ENCODE measurements at regions not wholly inside any gene's neighbourhood (a gene's known extent, or its start where the extent isn't known, plus 50 kb on each side); places are given as distances from the start of the nearest gene placed in this dataset.

- no peaks in the 10 kb centered on the region for H3K23me2 ChIP-seq (ENCODE audit: insufficient read length, low read depth, low read length, poor library complexity, severe bottlenecking)
- no peak overlapping the region for H2BK120ac ChIP-seq (ENCODE audit: low read depth, low read length, poor library complexity, severe bottlenecking)
- Mint-ChIP-seq H3K4me1 (peaks cover 5 to 9% of the 10 kb centered on the region in 2 experiments), H3K36me3 (ENCODE audit: insufficient read depth in 1 of 3, low read depth in 3 of 3) (no peaks in the 10 kb centered on the region), H3K9me3 (no peaks in the 10 kb centered on the region), H3K4me3 (no peak overlapping the region), H3K27me3 (ENCODE audit: low read depth) (no peaks in the 10 kb centered on the region), H3K27ac (no peak overlapping the region)
- no peak overlapping the region for H4K8ac ChIP-seq (replicated peaks; ENCODE audit: insufficient read length, low read depth, low read length)
- no peaks in the 10 kb centered on the region for H3K9me3 ChIP-seq (ENCODE audit: control insufficient read depth, low read depth, low read length)
- no peak overlapping the region for H3K14ac ChIP-seq (ENCODE audit: insufficient read depth, low read length)
- H3K4me1 ChIP-seq (ENCODE audit: insufficient read depth, low read length), result no peaks in the 10 kb centered on the region
- no peak overlapping the region for H2BK20ac ChIP-seq (ENCODE audit: low read depth, low read length, poor library complexity, severe bottlenecking)
- H3K27ac ChIP-seq (ENCODE audit: insufficient read length, low read depth, low read length), result no peak overlapping the region
- H2AK5ac ChIP-seq (ENCODE audit: insufficient read length, low read length), result no peak overlapping the region
- no peak overlapping the region for H3K18ac ChIP-seq (ENCODE audit: insufficient read length, low read depth, low read length)
- H3K79me1 ChIP-seq (ENCODE audit: insufficient read depth, low read depth, low read length, poor library complexity, severe bottlenecking), result no peaks in the 10 kb centered on the region
- H3K27me3 ChIP-seq (ENCODE audit: insufficient read depth, low read length), result no peaks in the 10 kb centered on the region
- no peaks in the 10 kb centered on the region for H3K79me2 ChIP-seq (ENCODE audit: insufficient read depth, low read length)
- no peak overlapping the region for H2BK5ac ChIP-seq (ENCODE audit: insufficient read length, low read length)
- no peak overlapping the region for H2BK15ac ChIP-seq (ENCODE audit: low read depth, low read length)
- DNase-seq, result no peak
- no peak overlapping the region for H3K56ac ChIP-seq (ENCODE audit: insufficient read length, low read depth, low read length)
- H2BK12ac ChIP-seq (ENCODE audit: insufficient read length, low read depth, low read length), result no peak overlapping the region
- H3T11ph ChIP-seq (ENCODE audit: low read length), result no peak overlapping the region
- H3K4ac ChIP-seq (ENCODE audit: low read depth, low read length), result no peak overlapping the region
- TF ChIP-seq, protein P1, sequence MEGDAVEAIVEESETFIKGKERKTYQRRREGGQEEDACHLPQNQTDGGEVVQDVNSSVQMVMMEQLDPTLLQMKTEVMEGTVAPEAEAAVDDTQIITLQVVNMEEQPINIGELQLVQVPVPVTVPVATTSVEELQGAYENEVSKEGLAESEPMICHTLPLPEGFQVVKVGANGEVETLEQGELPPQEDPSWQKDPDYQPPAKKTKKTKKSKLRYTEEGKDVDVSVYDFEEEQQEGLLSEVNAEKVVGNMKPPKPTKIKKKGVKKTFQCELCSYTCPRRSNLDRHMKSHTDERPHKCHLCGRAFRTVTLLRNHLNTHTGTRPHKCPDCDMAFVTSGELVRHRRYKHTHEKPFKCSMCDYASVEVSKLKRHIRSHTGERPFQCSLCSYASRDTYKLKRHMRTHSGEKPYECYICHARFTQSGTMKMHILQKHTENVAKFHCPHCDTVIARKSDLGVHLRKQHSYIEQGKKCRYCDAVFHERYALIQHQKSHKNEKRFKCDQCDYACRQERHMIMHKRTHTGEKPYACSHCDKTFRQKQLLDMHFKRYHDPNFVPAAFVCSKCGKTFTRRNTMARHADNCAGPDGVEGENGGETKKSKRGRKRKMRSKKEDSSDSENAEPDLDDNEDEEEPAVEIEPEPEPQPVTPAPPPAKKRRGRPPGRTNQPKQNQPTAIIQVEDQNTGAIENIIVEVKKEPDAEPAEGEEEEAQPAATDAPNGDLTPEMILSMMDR (conservative IDR thresholded peaks at IDR 0.05), result no peak
- no peak overlapping the region for H3K9ac ChIP-seq (ENCODE audit: extremely low read depth, insufficient read length, low read length)
- H2AFZ ChIP-seq (ENCODE audit: low read length), result no peak overlapping the region
- H3K4me2 ChIP-seq (ENCODE audit: insufficient read depth, insufficient read length, low read length), result no peak overlapping the region
- WGBS (ENCODE audit: extremely low coverage, insufficient read length, low lambda C conversion rate), result no CpG with 5 or more reads among the region's 5 CpGs
- H4K91ac ChIP-seq (ENCODE audit: insufficient read length, low read depth, low read length), result no peak overlapping the region
- no peaks in the 10 kb centered on the region for H4K20me1 ChIP-seq (ENCODE audit: control insufficient read depth, insufficient read depth, insufficient read length)
- no peak overlapping the region for H4K5ac ChIP-seq (ENCODE audit: insufficient read length, low read depth, low read length)
- no peak overlapping the region for H3K23ac ChIP-seq (ENCODE audit: insufficient read length, low read depth, low read length)
Measured at GRCh38 chr9:119002491-119002890, 366.7 kb downstream of the BRINP1 start.

All from H9 (cell line).